IPS-NIHi7 (cell line): ENCODE measurements at regions not wholly inside any gene's neighbourhood (a gene's known extent, or its start where the extent isn't known, plus 50 kb on each side); places are given as distances from the start of the nearest gene placed in this dataset.

Source experiments
- DNase-seq: peaks from one replicate; pipeline ENCODE4 v3.0.0; 2012; ENCODE audit warnings: mixed read lengths; ENCODE audit errors: extremely low spot score

DNA sequence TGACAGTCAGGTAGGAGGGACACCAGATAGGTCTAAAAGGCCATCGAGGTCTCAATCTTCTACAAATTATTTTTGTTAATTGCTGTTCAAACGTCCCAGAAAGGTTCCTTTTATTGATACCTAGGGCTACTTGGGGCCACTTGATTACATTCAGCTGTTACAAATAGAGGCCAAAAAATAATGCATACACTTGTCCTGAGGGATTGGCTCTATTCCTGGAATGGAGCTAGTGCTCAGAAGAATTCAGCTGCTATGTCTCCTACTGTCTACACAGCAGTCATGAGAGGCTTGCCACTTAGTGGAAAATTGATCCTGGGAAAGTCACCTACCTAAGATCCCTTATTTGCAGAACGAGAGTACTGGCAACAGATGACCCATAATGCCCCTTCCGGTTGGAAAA lies 498.3 kb downstream of the ADGRL2 start:
- DNase-seq = no peak

GRCh38 chr1:82297139-82297896 lies 496.6 kb downstream of the ADGRL2 start:
- no peak for DNase-seq

DNA sequence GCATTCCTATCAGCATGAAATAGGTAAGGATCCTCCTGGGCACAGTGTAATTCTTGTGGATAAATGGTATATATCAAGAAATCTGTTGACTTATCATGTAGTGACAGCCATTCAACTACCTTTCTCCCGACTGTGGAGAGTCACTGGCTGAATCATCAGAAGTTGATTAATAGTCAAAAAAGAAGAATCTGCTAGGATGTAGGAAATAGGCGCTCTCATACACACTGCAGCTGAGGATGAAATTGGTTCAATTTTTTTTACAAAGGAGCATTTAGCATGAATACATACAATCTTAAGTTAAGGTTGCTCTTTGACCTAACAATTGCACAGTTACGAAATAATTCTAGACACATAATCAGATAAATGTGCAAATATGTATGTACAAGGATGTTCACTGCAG lies 486.8 kb downstream of the ADGRL2 start:
- no peak for DNase-seq

GRCh38 chr1:82284213-82284612 lies 483.5 kb downstream of the ADGRL2 start:
- no peak for DNase-seq

DNA sequence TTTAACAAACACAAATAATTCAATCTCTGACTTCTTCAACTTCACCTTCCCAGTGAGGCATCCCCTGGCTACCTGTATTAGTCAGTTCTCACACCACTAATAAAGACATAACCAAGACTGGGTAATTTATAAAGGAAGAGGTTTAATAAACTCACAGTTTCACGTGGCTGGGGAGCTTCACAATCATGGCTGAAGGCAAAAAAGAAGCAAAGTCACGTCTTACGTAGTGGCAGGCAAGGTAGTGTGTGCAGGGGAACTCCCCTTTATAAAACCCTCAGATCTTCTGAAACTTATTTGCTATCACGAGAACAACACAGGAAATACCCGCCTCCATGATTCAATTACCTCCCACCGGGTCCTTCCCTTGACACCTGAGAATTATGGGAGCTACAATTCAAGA lies 478.5 kb downstream of the ADGRL2 start:
- no peak for DNase-seq

- no peak for DNase-seq
Measured at GRCh38 chr1:82273816-82274215, 473.1 kb downstream of the ADGRL2 start.

- DNase-seq = peak; percentile 36
Measured at GRCh38 chr1:82269431-82269830, 468.7 kb downstream of the ADGRL2 start.

- no peak for DNase-seq
Measured at GRCh38 chr1:82268826-82269225, 468.1 kb downstream of the ADGRL2 start.

GRCh38 chr1:82266351-82266750 lies 465.6 kb downstream of the ADGRL2 start:
- DNase-seq = no peak

GRCh38 chr1:82265436-82265835 lies 464.7 kb downstream of the ADGRL2 start:
- DNase-seq = no peak

GRCh38 chr1:82264802-82265201 lies 464.1 kb downstream of the ADGRL2 start:
- DNase-seq = no peak

GRCh38 chr1:82263396-82263795 lies 462.7 kb downstream of the ADGRL2 start:
- DNase-seq = no peak

DNA sequence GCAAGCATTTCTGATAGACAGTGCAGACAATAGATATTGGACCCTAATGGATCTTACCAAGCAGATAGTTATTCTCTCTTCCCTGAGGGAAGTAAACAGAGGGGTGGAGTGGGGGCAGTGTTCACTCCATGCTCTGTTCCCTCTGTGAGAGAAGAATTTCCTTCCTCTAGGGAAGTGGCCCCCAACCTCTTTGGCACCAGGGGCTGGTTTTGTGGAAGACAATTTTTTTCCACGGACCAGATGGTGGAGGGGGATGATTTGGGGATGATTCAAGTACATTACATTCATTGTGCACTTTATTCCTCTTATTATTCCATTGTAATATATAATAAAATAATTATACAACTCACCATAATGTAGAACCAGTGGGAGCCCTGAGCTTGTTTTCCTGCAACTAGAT lies 459.9 kb downstream of the ADGRL2 start:
- no peak for DNase-seq

DNA sequence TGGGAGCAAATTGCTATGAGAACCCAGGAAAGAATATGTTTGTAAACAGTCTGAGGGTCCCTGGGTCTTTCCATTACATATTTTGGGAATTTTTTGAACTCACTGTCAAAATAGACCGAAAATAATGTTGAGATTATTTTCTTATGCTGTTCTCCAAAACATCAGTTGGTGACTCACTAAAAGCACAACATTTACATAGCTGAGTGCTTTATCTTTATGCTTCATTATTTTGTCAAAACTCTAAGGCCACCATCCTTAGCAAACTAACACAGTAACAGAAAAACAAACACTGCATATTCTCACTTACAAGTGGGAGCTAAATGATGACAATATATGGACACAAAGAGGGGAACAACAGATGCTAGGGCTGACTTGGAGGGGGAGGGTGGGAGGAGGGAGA lies 459.3 kb downstream of the ADGRL2 start:
- DNase-seq = no peak

GRCh38 chr1:82258887-82259286 lies 458.2 kb downstream of the ADGRL2 start:
- DNase-seq = no peak

- DNase-seq = no peak
Measured at GRCh38 chr1:82246050-82246449, 445.3 kb downstream of the ADGRL2 start.

DNA sequence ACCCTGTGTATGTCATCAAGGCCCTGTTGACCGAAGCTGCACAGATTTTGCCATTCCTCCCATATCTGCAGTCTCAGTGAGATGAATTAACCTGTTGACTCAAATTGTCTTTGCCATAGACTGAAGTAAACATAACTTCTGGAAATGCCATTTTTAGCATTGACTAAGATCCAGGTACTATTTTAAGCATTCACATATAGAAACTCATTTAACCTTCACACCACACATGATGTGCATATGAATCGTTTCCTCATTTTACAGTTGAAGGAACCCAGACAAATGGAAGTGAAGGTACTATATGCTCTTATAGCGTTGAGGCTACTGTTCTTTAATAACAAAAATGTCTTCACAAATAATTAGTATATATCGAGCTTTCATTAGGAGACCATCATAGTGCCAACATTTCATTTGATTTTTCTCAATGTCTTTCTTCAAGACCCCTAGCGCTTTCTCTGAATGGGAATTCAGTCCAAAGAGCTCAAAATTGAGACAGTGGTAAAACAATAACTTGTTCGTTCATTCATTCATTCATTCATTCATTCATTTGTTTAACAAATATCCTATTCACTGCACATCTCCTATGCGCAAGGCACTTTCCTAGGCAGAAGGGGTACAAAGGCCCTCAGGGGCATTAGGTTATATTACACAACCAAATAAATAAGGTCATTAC lies 444.7 kb downstream of the ADGRL2 start:
- DNase-seq = no peak

DNA sequence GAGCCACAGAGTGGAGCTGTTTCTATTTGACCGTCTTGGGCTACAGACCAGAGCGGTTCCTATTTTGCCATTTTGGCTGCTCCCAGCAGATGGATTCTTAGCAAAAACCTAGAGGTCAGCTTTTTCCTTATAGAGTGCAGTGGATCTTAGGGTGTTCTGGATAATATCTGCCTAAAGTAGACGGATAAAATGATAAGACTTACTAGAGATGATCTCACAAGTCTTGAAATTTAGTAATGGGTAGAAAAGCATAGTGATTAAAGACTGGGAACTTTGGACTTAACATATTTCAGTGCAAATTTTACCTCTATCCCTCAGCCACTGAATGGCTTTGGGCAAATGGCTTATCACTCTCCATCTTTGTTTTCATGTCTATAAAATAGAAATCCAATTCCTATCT lies 439.8 kb downstream of the ADGRL2 start:
- no peak for DNase-seq

DNA sequence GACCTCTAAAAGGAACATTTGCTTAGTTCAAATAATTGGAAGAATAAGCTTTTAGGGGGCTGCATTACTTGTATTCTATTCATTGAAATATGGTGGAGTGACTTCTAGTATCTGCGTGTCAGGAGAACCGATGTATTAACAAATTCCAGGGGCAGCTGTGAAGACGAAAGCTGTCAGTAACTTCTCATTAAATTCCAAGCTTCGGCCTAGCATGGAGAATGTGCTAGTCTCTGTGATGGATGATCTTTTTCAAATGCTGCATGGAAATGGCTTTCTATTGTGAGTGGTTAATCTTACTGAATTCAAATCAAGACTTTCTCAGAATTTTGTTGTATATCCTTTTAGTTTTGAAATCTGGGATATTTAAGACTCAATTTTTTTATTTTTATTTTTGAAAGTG lies 429.9 kb downstream of the ADGRL2 start:
- DNase-seq = no peak

GRCh38 chr1:82227306-82228095 lies 426.8 kb downstream of the ADGRL2 start:
- DNase-seq = no peak

DNA sequence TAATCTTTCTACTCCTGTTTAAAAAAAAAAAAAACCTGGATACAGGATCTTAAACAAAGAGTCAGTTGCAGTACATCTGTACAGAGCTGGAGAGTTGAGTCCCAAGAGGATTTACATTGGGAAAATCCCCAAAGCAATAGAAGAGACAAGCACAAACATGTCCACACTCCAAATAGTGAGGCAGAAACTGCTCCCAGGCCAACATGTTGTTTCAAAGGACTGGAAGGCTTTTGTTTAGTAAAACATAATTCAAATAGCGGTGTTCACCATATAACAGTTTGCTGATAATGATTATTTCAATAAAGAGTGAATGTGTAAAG lies 425.4 kb downstream of the ADGRL2 start:
- no peak for DNase-seq

GRCh38 chr1:82225421-82226185 lies 424.9 kb downstream of the ADGRL2 start:
- no peak for DNase-seq
